CD4-positive, CD25-positive, alpha-beta regulatory T cell (primary cell): ENCODE measurements at regions not wholly inside any gene's neighbourhood (a gene's known extent, or its start where the extent isn't known, plus 50 kb on each side); places are given as distances from the start of the nearest gene placed in this dataset.

Experiments used
- ATAC-seq, 2 donors: fragments of 150-1000 bp; cut with Tn5 transposase; one replicate each; pipeline ENCODE4 v1.10.0; 2021; ENCODE audit warnings: low read depth in 2 of 2, moderate number of reproducible peaks in 2 of 2, moderate library complexity in 1 of 2
- DNase-seq, 3 donors: peaks; one replicate each; pipeline versions ENCODE4 v3.0.0 to v3.0.0-alpha.2; 2012 to 2022; ENCODE audit warnings: mixed read lengths in 1 of 3
- H3K27ac ChIP-seq: one replicate; pipeline ENCODE4 v1.7.0; 2013; ENCODE audit warnings: mild to moderate bottlenecking, low read length; ENCODE audit not compliant: insufficient read depth, poor library complexity, severe bottlenecking
- H3K27me3 ChIP-seq: one replicate; pipeline ENCODE4 v1.7.0; 2013; ENCODE audit warnings: low read length; ENCODE audit not compliant: control insufficient read depth, insufficient read depth
- H3K36me3 ChIP-seq: one replicate; pipeline ENCODE4 v1.7.0; 2013; ENCODE audit warnings: mild to moderate bottlenecking, low read length, moderate library complexity; ENCODE audit not compliant: control insufficient read depth, insufficient read depth
- H3K4me1 ChIP-seq: 2 replicates; pipeline ENCODE4 v1.7.0; 2013; ENCODE audit warnings: mild to moderate bottlenecking, low read length; ENCODE audit not compliant: insufficient read depth, control insufficient read depth, poor library complexity, severe bottlenecking
- H3K4me3 ChIP-seq: one replicate; pipeline ENCODE4 v1.7.0; 2013; ENCODE audit warnings: low read depth, mild to moderate bottlenecking, low read length, moderate library complexity
- H3K9me3 ChIP-seq, 2 experiments: 1 replicate in 1 of 2; 2 replicates in 1 of 2; pipeline ENCODE4 v1.7.0; 2013; ENCODE audit warnings: low read length in 2 of 2, mild to moderate bottlenecking in 1 of 2, moderate library complexity in 1 of 2; ENCODE audit not compliant: control insufficient read depth in 2 of 2
- H3K27ac Mint-ChIP-seq, 3 donors: one replicate each; pipeline ENCODE4 v1.8.0; 2020 to 2022; ENCODE audit warnings: mild to moderate bottlenecking in 3 of 3, mixed read lengths in 3 of 3, moderate library complexity in 2 of 3
- H3K27me3 Mint-ChIP-seq: one replicate; pipeline ENCODE4 v1.8.0; 2022; ENCODE audit warnings: mild to moderate bottlenecking, mixed read lengths
- H3K36me3 Mint-ChIP-seq: one replicate; pipeline ENCODE4 v1.8.0; 2020; ENCODE audit warnings: mixed read lengths
- H3K4me1 Mint-ChIP-seq, 4 donors: one replicate each; pipeline ENCODE4 v1.8.0; 2020 to 2022; ENCODE audit warnings: mixed read lengths in 4 of 4, mild to moderate bottlenecking in 1 of 4
- H3K4me3 Mint-ChIP-seq, 4 donors: one replicate each; pipeline ENCODE4 v1.8.0; 2020 to 2022; ENCODE audit warnings: mild to moderate bottlenecking in 4 of 4, mixed read lengths in 4 of 4, moderate library complexity in 3 of 4
- H3K9me3 Mint-ChIP-seq, 7 donors: one replicate each; pipeline ENCODE4 v1.8.0; 2020 to 2022; ENCODE audit warnings: mixed read lengths in 7 of 7, mild to moderate bottlenecking in 3 of 7, moderate library complexity in 2 of 7

DNA sequence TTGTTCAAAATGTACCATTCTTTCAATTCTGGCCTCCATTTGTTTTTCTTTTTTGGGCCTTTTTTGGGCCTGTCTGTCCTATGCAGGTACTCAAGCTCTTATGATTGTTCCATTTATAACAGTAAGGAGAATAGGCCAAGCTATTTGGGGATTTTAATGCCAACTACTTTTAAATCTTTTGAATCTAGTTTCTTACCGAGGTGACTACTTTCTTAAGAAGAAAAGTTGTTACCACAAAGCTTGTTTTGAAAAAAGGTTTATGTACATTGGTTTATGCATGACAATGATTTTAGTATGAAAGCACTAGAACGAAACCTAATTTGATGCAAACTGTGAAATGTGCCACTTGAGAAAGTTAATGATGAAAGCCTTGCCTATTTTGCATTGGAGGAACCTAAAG, 98.3 kb upstream of the MTHFD1L start:
- Histone ChIP-seq H3K36me3 (no peaks in the 10 kb centered on the region), H3K4me1 (no peaks in the 10 kb centered on the region), H3K9me3 (no peaks in the 10 kb centered on the region), H3K4me3 (no peak overlapping the region), H3K27ac (no peak overlapping the region), H3K27me3 (no peaks in the 10 kb centered on the region)
- Mint-ChIP-seq H3K9me3 (peaks cover 0 to 2% (median 0%) of the 10 kb centered on the region in 7 donors), H3K27me3 (no peaks in the 10 kb centered on the region), H3K4me3 (no peak overlapping the region), H3K36me3 (peaks cover 3% of the 10 kb centered on the region), H3K27ac (no peak overlapping the region), H3K4me1 (no peaks in the 10 kb centered on the region)
- no peak for ATAC-seq
- no peak for DNase-seq

DNA sequence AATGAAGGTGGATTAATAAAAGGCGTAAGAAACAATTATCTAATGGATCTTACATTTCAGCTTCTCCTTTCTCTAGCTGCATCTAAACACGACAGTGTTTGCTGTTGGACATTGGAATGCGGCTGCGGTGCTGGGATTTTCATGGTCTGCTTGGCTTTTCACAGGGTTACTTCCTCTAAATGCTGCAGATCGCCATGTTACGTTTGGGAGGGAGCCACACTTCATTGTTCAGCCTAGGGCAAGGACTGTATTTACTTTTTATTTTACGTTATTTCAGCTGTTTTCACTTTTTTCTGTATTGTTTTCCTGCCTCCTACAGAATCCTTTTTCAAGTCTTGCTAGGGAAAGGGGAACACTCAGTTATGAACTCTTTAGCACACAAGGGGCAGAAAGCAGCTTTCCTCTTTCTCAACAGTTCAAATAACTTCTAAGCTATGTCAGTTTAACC, 97.9 kb upstream of the MTHFD1L start:
- Mint-ChIP-seq H3K9me3 (peaks cover 0 to 2% (median 0%) of the 10 kb centered on the region in 7 donors), H3K27me3 (no peaks in the 10 kb centered on the region), H3K4me1 (no peaks in the 10 kb centered on the region), H3K4me3 (no peak overlapping the region), H3K36me3 (no peaks in the 10 kb centered on the region), H3K27ac (no peak overlapping the region)
- no peak for ATAC-seq
- Histone ChIP-seq H3K9me3 (no peaks in the 10 kb centered on the region), H3K4me1 (no peaks in the 10 kb centered on the region), H3K4me3 (no peak overlapping the region), H3K27ac (no peak overlapping the region), H3K36me3 (no peaks in the 10 kb centered on the region), H3K27me3 (no peaks in the 10 kb centered on the region)
- DNase-seq, result no peak

DNA sequence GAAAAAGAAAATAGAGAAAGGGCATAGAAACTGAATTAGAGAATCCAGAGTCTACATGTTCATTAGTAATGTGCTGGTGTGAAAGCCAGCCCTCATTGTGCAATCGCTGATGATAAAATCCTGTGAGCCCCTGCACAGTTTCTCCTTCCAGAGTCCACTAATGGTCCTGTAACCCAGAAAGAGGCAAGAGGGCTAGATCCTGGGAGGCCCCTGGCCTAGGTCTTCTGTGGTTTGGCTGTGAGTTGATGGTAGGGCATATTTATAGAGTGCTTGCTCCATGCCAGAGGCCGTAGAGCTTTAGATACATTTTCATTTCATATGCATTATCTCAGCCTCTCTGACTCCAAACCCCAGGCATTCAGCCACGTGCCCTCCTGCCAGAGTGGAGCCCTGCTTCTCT, 94.9 kb upstream of the MTHFD1L start:
- Mint-ChIP-seq H3K36me3 (no peaks in the 10 kb centered on the region), H3K27ac (no peak overlapping the region), H3K4me1 (peaks cover 0 to 2% (median 0%) of the 10 kb centered on the region in 4 donors), H3K9me3 (peaks cover 0 to 7% (median 2%) of the 10 kb centered on the region in 7 donors), H3K4me3 (no peak overlapping the region), H3K27me3 (no peaks in the 10 kb centered on the region)
- no peaks in the 10 kb centered on the region for H3K36me3 ChIP-seq
- ATAC-seq, result no peak
- H3K27ac ChIP-seq, result no peak overlapping the region
- H3K27me3 ChIP-seq, result no peaks in the 10 kb centered on the region
- no peak overlapping the region for H3K4me3 ChIP-seq
- H3K9me3 ChIP-seq, result peaks cover 4 to 7% of the 10 kb centered on the region in 2 experiments
- no peaks in the 10 kb centered on the region for H3K4me1 ChIP-seq
- no peak for DNase-seq

DNA sequence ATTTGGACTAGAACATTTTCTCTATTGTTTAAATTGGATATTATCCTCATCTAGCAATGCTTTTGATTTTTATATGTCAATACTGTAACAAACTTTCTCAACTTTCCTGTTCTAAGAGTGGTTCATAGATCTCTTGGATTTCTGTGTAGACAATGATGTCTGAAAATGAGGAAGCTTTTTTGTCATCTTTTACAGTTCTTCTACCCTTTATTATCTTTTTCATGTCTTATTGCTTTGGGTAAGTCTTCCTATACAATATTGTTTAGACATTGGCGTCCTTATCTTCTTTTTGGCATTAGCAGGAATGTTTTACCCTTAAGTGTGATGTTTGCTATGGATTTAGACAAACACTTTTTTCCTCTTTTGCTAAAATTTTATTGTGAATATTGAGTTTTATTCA, 91.5 kb upstream of the MTHFD1L start:
- Histone ChIP-seq H3K9me3 (peaks cover 4 to 7% of the 10 kb centered on the region in 2 experiments), H3K27ac (no peak overlapping the region), H3K4me1 (no peaks in the 10 kb centered on the region), H3K36me3 (no peaks in the 10 kb centered on the region), H3K4me3 (no peak overlapping the region), H3K27me3 (no peaks in the 10 kb centered on the region)
- Mint-ChIP-seq H3K4me3 (peak overlapping the region in 1 of 4 donors; percentile 39), H3K9me3 (peaks cover 0 to 7% (median 2%) of the 10 kb centered on the region in 7 donors), H3K4me1 (peaks cover 0 to 2% (median 0%) of the 10 kb centered on the region in 4 donors), H3K27me3 (no peaks in the 10 kb centered on the region), H3K27ac (no peak overlapping the region), H3K36me3 (no peaks in the 10 kb centered on the region)
- DNase-seq (no peak), ATAC-seq (no peak)

DNA sequence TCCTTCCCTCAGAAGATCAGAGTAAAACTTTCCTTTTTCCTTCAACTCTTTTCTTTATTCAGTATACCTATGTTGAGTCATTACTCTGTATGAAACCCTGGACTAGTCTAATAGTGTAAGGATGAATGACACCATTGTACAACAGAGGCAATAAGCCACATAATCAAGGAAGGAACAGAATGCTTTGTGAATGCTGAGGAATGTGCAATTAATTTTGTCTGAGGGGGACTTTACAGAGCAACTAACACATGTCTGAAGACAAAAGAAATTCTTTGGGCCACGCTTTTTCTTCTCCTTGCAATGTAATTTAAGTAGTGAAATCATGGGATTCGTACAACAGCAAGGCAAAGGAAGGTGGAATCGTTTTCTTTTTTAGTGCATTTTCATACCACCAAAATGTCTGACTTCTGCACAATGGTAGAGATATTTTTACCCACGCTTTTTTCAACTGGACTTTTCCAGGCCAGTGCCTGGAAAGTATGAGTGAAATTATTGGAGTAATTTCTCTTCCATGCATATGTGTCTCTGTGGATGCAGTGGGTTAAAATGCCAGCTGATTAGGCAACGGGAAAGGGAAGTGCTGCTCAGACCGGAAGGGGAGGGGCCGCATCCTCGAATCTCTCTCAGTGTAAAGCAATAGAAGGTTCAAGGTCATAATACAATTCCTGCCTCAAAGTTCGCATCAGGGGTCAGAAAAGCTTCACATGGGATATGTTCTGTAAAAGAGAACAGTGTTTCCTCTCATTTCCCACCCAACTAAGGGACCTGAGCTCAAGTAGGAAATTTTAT, 89.9 kb upstream of the MTHFD1L start:
- H3K9me3 ChIP-seq, result peaks cover 4 to 7% of the 10 kb centered on the region in 2 experiments
- H3K27me3 ChIP-seq, result no peaks in the 10 kb centered on the region
- Mint-ChIP-seq H3K4me3 (no peak overlapping the region), H3K36me3 (no peaks in the 10 kb centered on the region), H3K27ac (no peak overlapping the region), H3K4me1 (peaks cover 0 to 2% (median 0%) of the 10 kb centered on the region in 4 donors), H3K27me3 (no peaks in the 10 kb centered on the region), H3K9me3 (peaks cover 0 to 7% (median 2%) of the 10 kb centered on the region in 7 donors)
- no peak overlapping the region for H3K27ac ChIP-seq
- DNase-seq, result no peak
- H3K36me3 ChIP-seq, result no peaks in the 10 kb centered on the region
- H3K4me3 ChIP-seq, result no peak overlapping the region
- no peak for ATAC-seq
- no peaks in the 10 kb centered on the region for H3K4me1 ChIP-seq

DNA sequence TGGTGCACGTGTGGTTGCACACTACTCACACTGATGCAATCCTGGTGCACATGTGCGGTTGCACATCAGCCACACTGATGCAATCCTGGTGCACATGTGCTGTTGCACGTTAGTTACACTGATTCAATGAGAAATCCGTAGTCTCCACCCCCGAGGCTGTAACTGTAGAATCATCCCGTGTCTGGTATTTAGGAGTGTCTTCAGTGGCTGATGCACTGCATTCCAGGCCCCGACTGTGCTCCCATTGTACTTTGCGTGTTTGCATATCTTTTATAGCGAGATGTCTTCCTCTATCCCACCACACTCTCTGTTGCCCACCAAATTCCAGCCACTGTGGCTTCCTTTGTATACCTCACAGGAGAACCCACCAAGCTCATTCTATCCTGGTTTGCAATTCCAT, 87.8 kb upstream of the MTHFD1L start:
- H3K9me3 Mint-ChIP-seq, result peaks cover 0 to 7% (median 2%) of the 10 kb centered on the region in 7 donors

DNA sequence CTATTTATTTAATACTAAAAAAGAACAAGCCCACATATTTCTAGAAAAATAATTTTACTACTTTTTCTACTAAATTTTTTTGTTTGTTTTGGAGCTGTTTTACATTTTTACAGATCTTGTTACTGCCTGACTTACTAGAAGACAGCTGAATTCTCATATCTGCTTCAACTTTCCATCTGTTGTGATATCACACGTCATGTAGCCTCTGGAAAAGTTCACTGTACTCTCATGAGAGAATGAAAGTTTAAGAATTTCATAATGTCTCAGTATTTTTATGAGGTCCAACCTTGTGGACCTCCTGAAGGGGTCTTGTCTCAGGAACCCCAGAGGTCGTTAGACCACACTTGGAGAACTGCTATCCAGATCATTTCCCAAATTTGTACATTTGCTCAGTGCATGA, 81.7 kb upstream of the MTHFD1L start:
- Mint-ChIP-seq H3K4me3 (no peak overlapping the region), H3K9me3 (peaks cover 0 to 1% (median 0%) of the 10 kb centered on the region in 7 donors), H3K27me3 (peaks cover 9% of the 10 kb centered on the region), H3K36me3 (no peaks in the 10 kb centered on the region), H3K27ac (no peak overlapping the region), H3K4me1 (no peaks in the 10 kb centered on the region)
- ATAC-seq (no peak), DNase-seq (no peak)
- no peaks in the 10 kb centered on the region for H3K9me3 ChIP-seq
- no peaks in the 10 kb centered on the region for H3K27me3 ChIP-seq
- no peaks in the 10 kb centered on the region for H3K36me3 ChIP-seq
- no peak overlapping the region for H3K4me3 ChIP-seq
- no peak overlapping the region for H3K27ac ChIP-seq
- no peaks in the 10 kb centered on the region for H3K4me1 ChIP-seq

More for the DNA sequence above, 87.8 kb upstream of the MTHFD1L start:
- peaks cover 0 to 2% (median 0%) of the 10 kb centered on the region in 4 donors for H3K4me1 Mint-ChIP-seq
- H3K27ac ChIP-seq, result no peak overlapping the region
- no peaks in the 10 kb centered on the region for H3K27me3 Mint-ChIP-seq
- H3K4me3 Mint-ChIP-seq, result no peak overlapping the region
- H3K4me1 ChIP-seq, result no peaks in the 10 kb centered on the region
- DNase-seq (no peak), ATAC-seq (no peak)
- no peaks in the 10 kb centered on the region for H3K36me3 ChIP-seq
- H3K4me3 ChIP-seq, result no peak overlapping the region
- H3K9me3 ChIP-seq, result peaks cover 4 to 7% of the 10 kb centered on the region in 2 experiments
- no peaks in the 10 kb centered on the region for H3K27me3 ChIP-seq
- no peak overlapping the region for H3K27ac Mint-ChIP-seq
- no peaks in the 10 kb centered on the region for H3K36me3 Mint-ChIP-seq

DNA sequence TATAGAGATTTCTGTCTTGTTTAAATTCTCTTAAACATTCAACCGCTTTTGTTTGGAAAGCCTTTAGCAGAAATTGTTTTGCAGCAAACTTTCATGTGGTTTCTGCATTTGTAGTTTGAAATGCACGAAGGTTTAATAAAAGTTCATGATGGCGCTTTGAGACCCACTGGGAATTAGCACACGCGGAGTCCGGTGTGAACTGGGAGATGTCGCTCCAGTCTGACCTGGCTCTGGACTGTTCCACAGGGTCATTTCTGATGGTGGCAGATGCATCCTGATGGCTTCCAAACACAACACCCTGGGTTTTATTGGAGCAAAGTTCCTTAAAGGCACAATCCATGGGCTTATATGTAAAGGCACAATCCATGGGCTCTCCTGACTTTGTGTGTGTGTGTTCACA, 78.1 kb upstream of the MTHFD1L start:
- Histone ChIP-seq H3K27me3 (no peaks in the 10 kb centered on the region), H3K27ac (no peak overlapping the region), H3K4me1 (no peaks in the 10 kb centered on the region), H3K4me3 (no peak overlapping the region), H3K9me3 (no peaks in the 10 kb centered on the region), H3K36me3 (no peaks in the 10 kb centered on the region)
- H3K9me3 Mint-ChIP-seq, result peaks cover 0 to 1% (median 0%) of the 10 kb centered on the region in 7 donors
- no peaks in the 10 kb centered on the region for H3K36me3 Mint-ChIP-seq
- DNase-seq (no peak), ATAC-seq (no peak)
- H3K27me3 Mint-ChIP-seq, result peaks cover 9% of the 10 kb centered on the region
- no peak overlapping the region for H3K27ac Mint-ChIP-seq
- H3K4me3 Mint-ChIP-seq, result no peak overlapping the region
- H3K4me1 Mint-ChIP-seq, result no peaks in the 10 kb centered on the region
